CD14-positive monocyte (primary cell): ENCODE measurements at regions not wholly inside any gene's neighbourhood (a gene's known extent, or its start where the extent isn't known, plus 50 kb on each side); places are given as distances from the start of the nearest gene placed in this dataset.

Experiments used
- DNase-seq, 3 donors: peaks; one replicate each; pipeline ENCODE4 v3.0.0-alpha.2; 2011 to 2022
- H2AFZ ChIP-seq: 2 replicates; pipeline ENCODE4 v1.6.0; 2012; ENCODE audit warnings: mild to moderate bottlenecking, low read depth, low read length, inconsistent platforms; ENCODE audit not compliant: insufficient read depth, poor library complexity, severe bottlenecking
- H3K27ac ChIP-seq, 2 donors: 1 replicate in 1 of 2; 2 replicates in 1 of 2; pipeline ENCODE4 v1.5.1; 2012 to 2013; ENCODE audit warnings: low read length in 2 of 2, control low read depth in 1 of 2, inconsistent platforms in 1 of 2, low read depth in 1 of 2, mild to moderate bottlenecking in 1 of 2
- H3K27me3 ChIP-seq, 2 donors: one replicate each; pipeline versions ENCODE4 v1.6.0 to v1.6.1; 2011 to 2013; ENCODE audit warnings: low read length in 2 of 2; ENCODE audit not compliant: control insufficient read depth in 2 of 2, insufficient read depth in 2 of 2
- H3K36me3 ChIP-seq, 2 donors: replicated peaks in 1 of 2; 1 replicate in 1 of 2; 2 replicates in 1 of 2; pipeline versions ENCODE4 v1.5.1 to v1.6.1; 2012 to 2013; ENCODE audit warnings: low read length in 2 of 2, control low read depth in 1 of 2, inconsistent platforms in 1 of 2, mild to moderate bottlenecking in 1 of 2; ENCODE audit not compliant: insufficient read depth in 2 of 2, control insufficient read depth in 1 of 2
- H3K4me1 ChIP-seq, 2 donors: 1 replicate in 1 of 2; 2 replicates in 1 of 2; pipeline versions ENCODE4 v1.5.1 to v1.6.1; 2012 to 2013; ENCODE audit warnings: low read length in 2 of 2, control low read depth in 1 of 2, inconsistent platforms in 1 of 2, mild to moderate bottlenecking in 1 of 2, moderate library complexity in 1 of 2; ENCODE audit not compliant: insufficient read depth in 2 of 2, control insufficient read depth in 1 of 2
- H3K4me2 ChIP-seq: replicated peaks from 2 replicates; pipeline ENCODE3; 2012; ENCODE audit warnings: low read length, moderate library complexity, mild to moderate bottlenecking; ENCODE audit not compliant: poor library complexity, severe bottlenecking; ENCODE audit errors: extremely low read depth
- H3K4me3 ChIP-seq, 3 experiments: fragments of 200-600 bp in 1 of 3; sonication (generic) in 1 of 3; replicated peaks in 1 of 3; 1 replicate in 2 of 3; 2 replicates in 1 of 3; pipeline ENCODE4 v1.5.1; 2011 to 2013; ENCODE audit warnings: low read length in 3 of 3, mild to moderate bottlenecking in 3 of 3, control low read depth in 2 of 3, low read depth in 2 of 3, inconsistent platforms in 1 of 3, moderate library complexity in 1 of 3
- H3K79me2 ChIP-seq: 2 replicates; pipeline ENCODE4 v1.6.0; 2012; ENCODE audit warnings: mild to moderate bottlenecking, control low read depth, inconsistent platforms, low read length, moderate library complexity; ENCODE audit not compliant: insufficient read depth
- H3K9ac ChIP-seq: 2 replicates; pipeline ENCODE4 v1.6.0; 2017; ENCODE audit warnings: low read length, mild to moderate bottlenecking; ENCODE audit not compliant: insufficient read depth, poor library complexity, severe bottlenecking
- H3K9me3 ChIP-seq, 2 donors: replicated peaks in 1 of 2; 1 replicate in 1 of 2; 2 replicates in 1 of 2; pipeline versions ENCODE4 v1.5.1 to v1.6.1; 2012 to 2013; ENCODE audit warnings: low read length in 2 of 2, control low read depth in 1 of 2; ENCODE audit not compliant: control insufficient read depth in 1 of 2, insufficient read depth in 1 of 2
- H4K20me1 ChIP-seq: 2 replicates; pipeline ENCODE4 v1.6.0; 2012; ENCODE audit warnings: mild to moderate bottlenecking, low read length, control low read depth, moderate library complexity; ENCODE audit not compliant: insufficient read depth
- H3K27ac Mint-ChIP-seq, 7 donors: one replicate each; pipeline ENCODE4 v1.8.0; 2020; ENCODE audit warnings: mild to moderate bottlenecking in 7 of 7, mixed read lengths in 7 of 7, moderate library complexity in 6 of 7, inconsistent platforms in 2 of 7
- H3K27me3 Mint-ChIP-seq, 3 donors: one replicate each; pipeline ENCODE4 v1.8.0; 2021 to 2022; ENCODE audit warnings: low read depth in 3 of 3, mild to moderate bottlenecking in 3 of 3, mixed read lengths in 3 of 3, moderate library complexity in 3 of 3, inconsistent platforms in 1 of 3
- H3K36me3 Mint-ChIP-seq, 2 donors: one replicate each; pipeline ENCODE4 v1.8.0; 2020; ENCODE audit warnings: mixed read lengths in 2 of 2, inconsistent platforms in 1 of 2, mild to moderate bottlenecking in 1 of 2
- H3K4me1 Mint-ChIP-seq: one replicate; pipeline ENCODE4 v1.8.0; 2020; ENCODE audit warnings: mild to moderate bottlenecking, mixed read lengths
- H3K4me3 Mint-ChIP-seq, 2 donors: one replicate each; pipeline ENCODE4 v1.8.0; 2020; ENCODE audit warnings: mild to moderate bottlenecking in 2 of 2, mixed read lengths in 2 of 2, moderate library complexity in 1 of 2
- H3K9me3 Mint-ChIP-seq, 7 donors: one replicate each; pipeline ENCODE4 v1.8.0; 2020 to 2022; ENCODE audit warnings: mixed read lengths in 7 of 7, mild to moderate bottlenecking in 6 of 7, moderate library complexity in 6 of 7, inconsistent platforms in 2 of 7
- CTCF ChIP-seq: fragments of 200-600 bp; IDR thresholded peaks from one replicate; pipeline ENCODE4 v1.8.0; 2022; ENCODE audit warnings: antibody characterized with exemption, mild to moderate bottlenecking
- WGBS: methylation state at CpG from one replicate; pipeline ENCODE4 v1.1.5; 2013; ENCODE audit warnings: missing lambda C conversion rate; ENCODE audit not compliant: insufficient coverage; 5-methylcytosine and 5-hydroxymethylcytosine counted together
- intact Hi-C, 2 donors: fragments of 100-400 bp; cut with micrococcal nuclease; formaldehyde crosslinking; loops; one replicate each; pipeline versions ENCODE4 v1.15.0 to v1.15.1; 2023

GRCh38 chr6:44582930-44583329, 195.4 kb downstream of the CDC5L start:
- peaks cover 7 to 19% (median 15%) of the 10 kb centered on the region in 7 donors for H3K9me3 Mint-ChIP-seq
- no peaks in the 10 kb centered on the region for H3K36me3 Mint-ChIP-seq
- Histone ChIP-seq H3K79me2 (no peaks in the 10 kb centered on the region), H3K4me1 (no peaks in the 10 kb centered on the region), H3K36me3 (no peaks in the 10 kb centered on the region), H3K27ac (no peak overlapping the region), H2AFZ (no peak overlapping the region), H3K4me3 (no peak overlapping the region), H3K9ac (no peak overlapping the region), H3K4me2 (no peak overlapping the region), H3K27me3 (no peaks in the 10 kb centered on the region), H3K9me3 (peaks cover 0 to 7% of the 10 kb centered on the region in 2 donors), H4K20me1 (no peaks in the 10 kb centered on the region)
- no peaks in the 10 kb centered on the region for H3K4me1 Mint-ChIP-seq
- no peak overlapping the region for H3K27ac Mint-ChIP-seq
- intact Hi-C loops = no loop called here
- no CpG with 5 or more reads among the region's 1 CpG for WGBS
- H3K27me3 Mint-ChIP-seq = peaks cover 4 to 8% (median 6%) of the 10 kb centered on the region in 3 donors
- H3K4me3 Mint-ChIP-seq = no peak overlapping the region
- DNase-seq = no peak
- TF ChIP-seq CTCF = no peak

GRCh38 chr6:44590471-44590870, 203.0 kb downstream of the CDC5L start:
- H3K4me3 ChIP-seq = no peak overlapping the region
- H3K9ac ChIP-seq = no peak overlapping the region
- intact Hi-C loops = loop anchor here in 1 of 2 donors (10.0 kb wide), 2 partner anchors 116 to 1334 kb away; no protein-coding TSS in a partner anchor
- peaks cover 4 to 6% (median 6%) of the 10 kb centered on the region in 3 donors for H3K27me3 Mint-ChIP-seq
- no peaks in the 10 kb centered on the region for H4K20me1 ChIP-seq
- WGBS = no CpG with 5 or more reads among the region's 1 CpG
- no peaks in the 10 kb centered on the region for H3K36me3 ChIP-seq
- no peak overlapping the region for H3K27ac ChIP-seq
- DNase-seq = no peak
- no peak for TF ChIP-seq CTCF
- peaks cover 22% of the 10 kb centered on the region for H3K4me1 Mint-ChIP-seq
- no peak overlapping the region for H3K4me3 Mint-ChIP-seq
- H3K27ac Mint-ChIP-seq = no peak overlapping the region
- no peaks in the 10 kb centered on the region for H3K79me2 ChIP-seq
- no peaks in the 10 kb centered on the region for H3K36me3 Mint-ChIP-seq
- H3K27me3 ChIP-seq = no peaks in the 10 kb centered on the region
- H3K9me3 ChIP-seq = no peaks in the 10 kb centered on the region
- H3K9me3 Mint-ChIP-seq = peaks cover under 1 to 7% (median 5%) of the 10 kb centered on the region in 7 donors
- H2AFZ ChIP-seq = no peak overlapping the region
- H3K4me1 ChIP-seq = peaks cover 13 to 15% of the 10 kb centered on the region in 2 donors
- no peak overlapping the region for H3K4me2 ChIP-seq
